HepG2 (cell line): ENCODE measurements at regions not wholly inside any gene's neighbourhood (a gene's known extent, or its start where the extent isn't known, plus 50 kb on each side); places are given as distances from the start of the nearest gene placed in this dataset.

Experiments
- ATAC-seq: fragments of 200-7000 bp; cut with Tn5 transposase; 3 replicates; pipeline ENCODE4 v1.9.1; 2020; ENCODE audit warnings: mild to moderate bottlenecking, moderate library complexity
- BruUV-seq: library from RNA; stranded (reverse); fragments of 400-500 nt; replicated peaks from 2 replicates; lab custom pipeline; 2021; lab: Mats Ljungman, UMichigan
- CTCF ChIA-PET: fragments of 300-600 bp; formaldehyde crosslinking; extraction: SDS; loops from one replicate; lab custom pipeline; 2021; ENCODE audit warnings: low total read pairs, inconsistent platforms, low intra/inter-chr PET ratio; lab: Yijun Ruan, JAX
- POLR2A ChIA-PET: fragments of 350-600 bp; sonication (Branson Sonifier 250); formaldehyde crosslinking; loops from one replicate; lab custom pipeline; 2020; ENCODE audit warnings: antibody characterized with exemption, inconsistent platforms; lab: Yijun Ruan, JAX
- DNase-seq: peaks from one replicate; pipeline ENCODE4 v3.0.0-alpha.2; 2015; ENCODE audit warnings: low spot score
- FAIRE-seq: peaks from 3 replicates; lab custom pipeline; 2011; peaks lifted over from hg19 to GRCh38; lab: Jason Lieb, UNC
- H2AFZ ChIP-seq: one replicate; pipeline ENCODE4 v1.6.1; 2011; ENCODE audit warnings: low read length, inconsistent platforms
- H3K27ac ChIP-seq: fragments of 300-600 bp; 3 replicates; pipeline ENCODE4 v1.8.0; 2011; ENCODE audit warnings: mixed run types, mild to moderate bottlenecking, mixed read lengths, low read length, inconsistent platforms; ENCODE audit not compliant: insufficient read depth; ENCODE audit errors: extremely low read length
- H3K27me3 ChIP-seq, 2 experiments: fragments of 200-600 bp in 1 of 2; 2 replicates in 1 of 2; 3 replicates in 1 of 2; pipeline versions ENCODE4 v1.6.0 to v1.8.0; 2011; ENCODE audit warnings: low read length in 2 of 2, mild to moderate bottlenecking in 2 of 2, moderate library complexity in 2 of 2, inconsistent platforms in 1 of 2; ENCODE audit not compliant: insufficient read depth in 2 of 2, control insufficient read depth in 1 of 2
- H3K36me3 ChIP-seq, 2 experiments: fragments of 200-600 bp in 1 of 2; replicated peaks in 1 of 2; 2 replicates in 1 of 2; 3 replicates in 1 of 2; pipeline versions ENCODE4 v1.5.1 to v1.8.0; 2011; ENCODE audit warnings: low read length in 2 of 2, inconsistent platforms in 1 of 2; ENCODE audit not compliant: insufficient read depth in 2 of 2, control insufficient read depth in 1 of 2
- H3K4me1 ChIP-seq: 2 replicates; pipeline ENCODE4 v1.5.1; 2012; ENCODE audit warnings: low read length, inconsistent platforms; ENCODE audit not compliant: insufficient read depth
- H3K4me2 ChIP-seq: 2 replicates; pipeline ENCODE4 v1.6.0; 2011; ENCODE audit warnings: low read depth, low read length, inconsistent platforms
- H3K4me3 ChIP-seq, 3 experiments: fragments of 200-600 bp in 1 of 3; sonication (generic), shearing (Covaris generic) in 1 of 3; replicated peaks in 1 of 3; 2 replicates each; pipeline ENCODE4 v1.5.1; 2011 to 2016; ENCODE audit warnings: low read length in 3 of 3, inconsistent platforms in 2 of 3, low read depth in 2 of 3, mild to moderate bottlenecking in 2 of 3, control low read depth in 1 of 3, mixed read lengths in 1 of 3; ENCODE audit not compliant: insufficient read depth in 1 of 3
- H3K79me2 ChIP-seq: one replicate; pipeline ENCODE4 v1.6.1; 2011; ENCODE audit warnings: low read length, inconsistent platforms; ENCODE audit not compliant: insufficient read depth
- H3K9ac ChIP-seq: 2 replicates; pipeline ENCODE4 v1.6.0; 2011; ENCODE audit warnings: mild to moderate bottlenecking, low read depth, low read length, inconsistent platforms; ENCODE audit not compliant: insufficient read depth
- H3K9me3 ChIP-seq: 2 replicates; pipeline ENCODE4 v1.5.1; 2012; ENCODE audit warnings: mild to moderate bottlenecking, low read length
- H4K20me1 ChIP-seq: 2 replicates; pipeline ENCODE4 v1.6.0; 2011; ENCODE audit warnings: inconsistent platforms, mild to moderate bottlenecking, low read length, moderate library complexity; ENCODE audit not compliant: insufficient read depth
- FOSL1 ChIP-seq: sonication (generic); formaldehyde crosslinking; IDR thresholded peaks from 2 replicates; pipeline ENCODE4 v1.9.0; 2021; ENCODE audit warnings: missing genetic modification reagents, borderline replicate concordance
- FOXA1 ChIP-seq, 2 experiments: fragments of 450-650 bp in 1 of 2; sonication (generic) in 1 of 2; formaldehyde crosslinking in 1 of 2; IDR thresholded peaks; 2 replicates each; pipeline versions ENCODE4 v1.4.0 to v1.6.1; 2016 to 2020; ENCODE audit warnings: missing genetic modification reagents in 1 of 2
- FOXP1 ChIP-seq, 2 experiments: fragments of 450-650 bp in 1 of 2; IDR thresholded peaks; 2 replicates each; pipeline ENCODE4 v1.6.1; 2017 to 2018; ENCODE audit warnings: antibody characterized with exemption in 1 of 2
- KLF16 ChIP-seq, 2 experiments: sonication (generic) in 1 of 2; formaldehyde crosslinking in 1 of 2; IDR thresholded peaks; 2 replicates each; pipeline versions ENCODE4 v1.6.1 to v1.8.0; 2016 to 2023; ENCODE audit warnings: missing genetic modification reagents in 2 of 2, missing compliant biosample characterization in 1 of 2
- MTA3 ChIP-seq: sonication (generic); formaldehyde crosslinking; IDR thresholded peaks from 2 replicates; pipeline ENCODE4 v1.4.0; 2020; ENCODE audit warnings: missing genetic modification reagents
- NR2F6 ChIP-seq, 2 experiments: IDR thresholded peaks; 2 replicates each; pipeline ENCODE4 v1.6.1; 2016; ENCODE audit warnings: antibody characterized with exemption in 1 of 2, mild to moderate bottlenecking in 1 of 2
- PCBP1 ChIP-seq: fragments of 200-400 bp; formaldehyde crosslinking; IDR thresholded peaks from 2 replicates; pipeline ENCODE4 v1.6.1; 2017; ENCODE audit warnings: mild to moderate bottlenecking, low read depth, low read length, borderline replicate concordance
- TARDBP ChIP-seq: sonication (generic); formaldehyde crosslinking; IDR thresholded peaks from 2 replicates; pipeline ENCODE4 v1.8.0; 2022; ENCODE audit warnings: mild to moderate bottlenecking, missing genetic modification reagents
- TEAD3 ChIP-seq: optimal IDR thresholded peaks from 2 replicates; pipeline ENCODE3; 2016; ENCODE audit warnings: borderline replicate concordance
- ZBTB20 ChIP-seq: sonication (generic); formaldehyde crosslinking; IDR thresholded peaks from 2 replicates; pipeline ENCODE4 v1.8.1; 2023; ENCODE audit warnings: missing genetic modification reagents, low read depth, mild to moderate bottlenecking, borderline replicate concordance
- ZBTB21 ChIP-seq: sonication (generic); formaldehyde crosslinking; IDR thresholded peaks from 2 replicates; pipeline ENCODE4 v1.4.0; 2020; ENCODE audit warnings: missing genetic modification reagents
- ZNF12 ChIP-seq: sonication (generic); formaldehyde crosslinking; IDR thresholded peaks from 2 replicates; pipeline ENCODE4 v1.5.0; 2020; ENCODE audit warnings: missing genetic modification reagents
- ZNF282 ChIP-seq: fragments of 450-650 bp; IDR thresholded peaks from 2 replicates; pipeline ENCODE4 v1.6.1; 2018; ENCODE audit not compliant: partially characterized antibody
- ZNF484 ChIP-seq: sonication (generic); formaldehyde crosslinking; IDR thresholded peaks from 2 replicates; pipeline ENCODE4 v1.5.1; 2020; ENCODE audit warnings: mild to moderate bottlenecking, low read depth, missing genetic modification reagents, borderline replicate concordance
- ZNF781 ChIP-seq: sonication (generic); formaldehyde crosslinking; IDR thresholded peaks from 2 replicates; pipeline ENCODE4 v1.5.1; 2020; ENCODE audit warnings: borderline replicate concordance, mild to moderate bottlenecking, missing genetic modification reagents; ENCODE audit errors: not compliant biosample characterization
- WGBS: methylation state at CpG from one replicate; pipeline ENCODE4 v1.1.6; 2017; ENCODE audit warnings: low lambda C conversion rate; 5-methylcytosine and 5-hydroxymethylcytosine counted together
- in situ Hi-C: cut with HindIII; loops from 2 replicates; pipeline ENCODE4 v1.10.0; 2017; ENCODE audit warnings: low pct_unique_long_range_greater_than_20kb; ENCODE audit not compliant: extremely low pct_ligation_motif_present
- intact Hi-C: fragments of 100-400 bp; cut with micrococcal nuclease; formaldehyde crosslinking; loops from one replicate; pipeline ENCODE4 v1.10.0; 2022; ENCODE audit not compliant: unreplicated experiment
- TF ChIP-seq, protein P1 (sequence below): IDR thresholded peaks from 2 replicates; pipeline ENCODE4 v1.6.1; 2016
- TF ChIP-seq, protein P2 (sequence below): IDR thresholded peaks from 2 replicates; pipeline ENCODE4 v1.4.0; 2020; ENCODE audit warnings: mild to moderate bottlenecking, missing genetic modification reagents
- TF ChIP-seq, protein P3 (sequence below): sonication (generic); formaldehyde crosslinking; IDR thresholded peaks from 2 replicates; pipeline ENCODE4 v1.4.0; 2020; ENCODE audit warnings: missing genetic modification reagents

GRCh38 chr6:154932515-154933027 lies 62.5 kb upstream of the TIAM2 start:
- Histone ChIP-seq H3K27ac (no peak overlapping the region), H3K9me3 (no peaks in the 10 kb centered on the region), H3K27me3 (no peaks in the 10 kb centered on the region), H4K20me1 (no peaks in the 10 kb centered on the region), H3K4me1 (peaks cover 24% of the 10 kb centered on the region), H3K36me3 (no peaks in the 10 kb centered on the region), H2AFZ (no peak overlapping the region), H3K79me2 (no peaks in the 10 kb centered on the region), H3K4me2 (no peak overlapping the region), H3K9ac (no peak overlapping the region), H3K4me3 (no peak overlapping the region)
- BruUV-seq = no TSS peak
- CTCF ChIA-PET = no interaction called here
- peak; percentile 85 for DNase-seq
- WGBS = 60% methylated on average over 6 of the region's 6 CpGs
- ATAC-seq = peak; percentile 86
- FAIRE-seq = peak; percentile 51
- in situ Hi-C loops = loop anchor here (5.0 kb wide), 1 partner anchor 240 kb away; no protein-coding TSS in a partner anchor
- POLR2A ChIA-PET = interaction anchor here (2.2 kb wide), 1 partner anchor 28 kb away, joined by 6 read pairs; no protein-coding TSS in a partner anchor
- intact Hi-C loops = loop anchor here (2.0 to 10.0 kb wide), 2 partner anchors 28 to 1142 kb away; no protein-coding TSS in a partner anchor
- TF ChIP-seq FOSL1 (CRISPR knock-in tag) (peak; percentile 51; the same call in 1 of the 2 replicates), TARDBP (CRISPR knock-in tag) (no peak), PCBP1 (no peak), ZNF282 (no peak), ZBTB20 (no peak), TEAD3 (CRISPR knock-in tag) (peak; percentile 44), ZNF781 (no peak), ZBTB21 (CRISPR knock-in tag) (no peak), FOXA1 (IDR thresholded peaks at IDR 0.05) (no peak), FOXA1 (CRISPR knock-in tag; IDR thresholded peaks at IDR 0.05) (0 out of 2 replicates have a peak, but pooled peaks have one; percentile 13), ZNF12 (CRISPR knock-in tag) (no peak), FOXP1 (IDR thresholded peaks at IDR 0.05) (peak; percentile 81; the same call in 1 of the 2 replicates), FOXP1 (CRISPR knock-in tag; IDR thresholded peaks at IDR 0.05) (peak; percentile 86), NR2F6 (IDR thresholded peaks at IDR 0.05) (no peak), NR2F6 (CRISPR knock-in tag; IDR thresholded peaks at IDR 0.05) (no peak), ZNF484 (CRISPR knock-in tag) (no peak), MTA3 (CRISPR knock-in tag) (no peak), KLF16 (CRISPR knock-in tag; IDR thresholded peaks at IDR 0.05) (peak in 1 of 2 experiments; percentile 37; a peak in 1 of 4 replicates)
- TF ChIP-seq, protein P1, sequence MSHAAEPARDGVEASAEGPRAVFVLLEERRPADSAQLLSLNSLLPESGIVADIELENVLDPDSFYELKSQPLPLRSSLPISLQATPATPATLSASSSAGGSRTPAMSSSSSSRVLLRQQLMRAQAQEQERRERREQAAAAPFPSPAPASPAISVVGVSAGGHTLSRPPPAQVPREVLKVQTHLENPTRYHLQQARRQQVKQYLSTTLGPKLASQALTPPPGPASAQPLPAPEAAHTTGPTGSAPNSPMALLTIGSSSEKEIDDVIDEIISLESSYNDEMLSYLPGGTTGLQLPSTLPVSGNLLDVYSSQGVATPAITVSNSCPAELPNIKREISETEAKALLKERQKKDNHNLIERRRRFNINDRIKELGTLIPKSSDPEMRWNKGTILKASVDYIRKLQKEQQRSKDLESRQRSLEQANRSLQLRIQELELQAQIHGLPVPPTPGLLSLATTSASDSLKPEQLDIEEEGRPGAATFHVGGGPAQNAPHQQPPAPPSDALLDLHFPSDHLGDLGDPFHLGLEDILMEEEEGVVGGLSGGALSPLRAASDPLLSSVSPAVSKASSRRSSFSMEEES (CRISPR knock-in tag) = no peak
- TF ChIP-seq, protein P2, sequence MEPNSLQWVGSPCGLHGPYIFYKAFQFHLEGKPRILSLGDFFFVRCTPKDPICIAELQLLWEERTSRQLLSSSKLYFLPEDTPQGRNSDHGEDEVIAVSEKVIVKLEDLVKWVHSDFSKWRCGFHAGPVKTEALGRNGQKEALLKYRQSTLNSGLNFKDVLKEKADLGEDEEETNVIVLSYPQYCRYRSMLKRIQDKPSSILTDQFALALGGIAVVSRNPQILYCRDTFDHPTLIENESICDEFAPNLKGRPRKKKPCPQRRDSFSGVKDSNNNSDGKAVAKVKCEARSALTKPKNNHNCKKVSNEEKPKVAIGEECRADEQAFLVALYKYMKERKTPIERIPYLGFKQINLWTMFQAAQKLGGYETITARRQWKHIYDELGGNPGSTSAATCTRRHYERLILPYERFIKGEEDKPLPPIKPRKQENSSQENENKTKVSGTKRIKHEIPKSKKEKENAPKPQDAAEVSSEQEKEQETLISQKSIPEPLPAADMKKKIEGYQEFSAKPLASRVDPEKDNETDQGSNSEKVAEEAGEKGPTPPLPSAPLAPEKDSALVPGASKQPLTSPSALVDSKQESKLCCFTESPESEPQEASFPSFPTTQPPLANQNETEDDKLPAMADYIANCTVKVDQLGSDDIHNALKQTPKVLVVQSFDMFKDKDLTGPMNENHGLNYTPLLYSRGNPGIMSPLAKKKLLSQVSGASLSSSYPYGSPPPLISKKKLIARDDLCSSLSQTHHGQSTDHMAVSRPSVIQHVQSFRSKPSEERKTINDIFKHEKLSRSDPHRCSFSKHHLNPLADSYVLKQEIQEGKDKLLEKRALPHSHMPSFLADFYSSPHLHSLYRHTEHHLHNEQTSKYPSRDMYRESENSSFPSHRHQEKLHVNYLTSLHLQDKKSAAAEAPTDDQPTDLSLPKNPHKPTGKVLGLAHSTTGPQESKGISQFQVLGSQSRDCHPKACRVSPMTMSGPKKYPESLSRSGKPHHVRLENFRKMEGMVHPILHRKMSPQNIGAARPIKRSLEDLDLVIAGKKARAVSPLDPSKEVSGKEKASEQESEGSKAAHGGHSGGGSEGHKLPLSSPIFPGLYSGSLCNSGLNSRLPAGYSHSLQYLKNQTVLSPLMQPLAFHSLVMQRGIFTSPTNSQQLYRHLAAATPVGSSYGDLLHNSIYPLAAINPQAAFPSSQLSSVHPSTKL (CRISPR knock-in tag) = peak; percentile 60
- TF ChIP-seq, protein P3, sequence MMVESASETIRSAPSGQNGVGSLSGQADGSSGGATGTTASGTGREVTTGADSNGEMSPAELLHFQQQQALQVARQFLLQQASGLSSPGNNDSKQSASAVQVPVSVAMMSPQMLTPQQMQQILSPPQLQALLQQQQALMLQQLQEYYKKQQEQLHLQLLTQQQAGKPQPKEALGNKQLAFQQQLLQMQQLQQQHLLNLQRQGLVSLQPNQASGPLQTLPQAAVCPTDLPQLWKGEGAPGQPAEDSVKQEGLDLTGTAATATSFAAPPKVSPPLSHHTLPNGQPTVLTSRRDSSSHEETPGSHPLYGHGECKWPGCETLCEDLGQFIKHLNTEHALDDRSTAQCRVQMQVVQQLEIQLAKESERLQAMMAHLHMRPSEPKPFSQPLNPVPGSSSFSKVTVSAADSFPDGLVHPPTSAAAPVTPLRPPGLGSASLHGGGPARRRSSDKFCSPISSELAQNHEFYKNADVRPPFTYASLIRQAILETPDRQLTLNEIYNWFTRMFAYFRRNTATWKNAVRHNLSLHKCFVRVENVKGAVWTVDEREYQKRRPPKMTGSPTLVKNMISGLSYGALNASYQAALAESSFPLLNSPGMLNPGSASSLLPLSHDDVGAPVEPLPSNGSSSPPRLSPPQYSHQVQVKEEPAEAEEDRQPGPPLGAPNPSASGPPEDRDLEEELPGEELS = peak; percentile 56
